Transverse colon (tissue), 4 donors: ENCODE measurements at regions not wholly inside any gene's neighbourhood (a gene's known extent, or its start where the extent isn't known, plus 50 kb on each side); places are given as distances from the start of the nearest gene placed in this dataset.

Source experiments
- DNase-seq: peaks from one replicate; pipeline ENCODE4 v3.0.0-alpha.2; 2019
- H3K27ac ChIP-seq, 4 donors: fragments of 200-600 bp; sonication (generic); 2 replicates each; pipeline ENCODE4 v1.5.1; 2016 to 2018; ENCODE audit warnings: inconsistent platforms in 4 of 4
- H3K27me3 ChIP-seq: fragments of 200-600 bp; sonication (generic); 2 replicates; pipeline ENCODE4 v1.5.1; 2017; ENCODE audit warnings: inconsistent platforms
- H3K36me3 ChIP-seq, 4 donors: fragments of 200-600 bp; sonication (generic); 2 replicates each; pipeline ENCODE4 v1.5.1; 2017 to 2019; ENCODE audit warnings: inconsistent platforms in 4 of 4
- H3K4me1 ChIP-seq, 4 donors: fragments of 200-600 bp; sonication (generic); 2 replicates each; pipeline ENCODE4 v1.5.1; 2017 to 2020; ENCODE audit warnings: inconsistent platforms in 4 of 4
- H3K4me3 ChIP-seq, 4 donors: fragments of 200-600 bp; sonication (generic); 1 replicate in 1 of 4; 2 replicates in 3 of 4; pipeline versions ENCODE4 v1.5.1 to v1.6.1; 2017 to 2019; ENCODE audit warnings: inconsistent platforms in 4 of 4
- H3K9me3 ChIP-seq, 2 donors: fragments of 200-600 bp; sonication (generic); 2 replicates each; pipeline ENCODE4 v1.5.1; 2017 to 2019; ENCODE audit warnings: inconsistent platforms in 2 of 2
- CTCF ChIP-seq, 5 experiments: fragments of 200-600 bp in 3 of 5; fragments of 450-650 bp in 2 of 5; sonication (generic) in 3 of 5; IDR thresholded peaks; 1 replicate in 2 of 5; 2 replicates in 3 of 5; pipeline ENCODE4 v1.5.1; 2016 to 2017; ENCODE audit warnings: antibody characterized with exemption in 5 of 5, inconsistent platforms in 3 of 5, mild to moderate bottlenecking in 2 of 5, moderate library complexity in 1 of 5
- EP300 ChIP-seq: sonication (generic); formaldehyde crosslinking; IDR thresholded peaks from one replicate; pipeline ENCODE4 v1.6.1; 2017; ENCODE audit warnings: antibody characterized with exemption, low read depth
- POLR2A ChIP-seq: fragments of 450-650 bp; IDR thresholded peaks from one replicate; pipeline ENCODE4 v1.6.1; 2016; ENCODE audit warnings: antibody characterized with exemption, mild to moderate bottlenecking, moderate library complexity
- POLR2AphosphoS5 ChIP-seq, 3 donors: sonication (generic); formaldehyde crosslinking; IDR thresholded peaks; one replicate each; pipeline ENCODE4 v1.6.1; 2016; ENCODE audit warnings: antibody characterized with exemption in 3 of 3
- WGBS, 2 donors: methylation state at CpG; one replicate each; pipeline ENCODE4 v1.1.5; 2018; ENCODE audit warnings: low coverage in 1 of 2; 5-methylcytosine and 5-hydroxymethylcytosine counted together
- in situ Hi-C, 4 donors: fragments of 200-750 bp; cut with MboI; loops; one replicate each; pipeline versions ENCODE4 v1.15.0 to v1.15.1; 2017; ENCODE audit warnings: low sequenced_read_pairs in 3 of 4, low pct_ligation_motif_present in 1 of 4, low pct_unique_long_range_greater_than_20kb in 1 of 4
- intact Hi-C: fragments of 100-400 bp; cut with DNase I; formaldehyde crosslinking; loops from one replicate; pipeline ENCODE4 v1.15.1; 2023; ENCODE audit warnings: low total_unique reads

GRCh38 chr3:5423076-5423475 is 235.6 kb downstream of the EDEM1 start:
- no peaks in the 10 kb centered on the region for H3K9me3 ChIP-seq
- H3K4me3 ChIP-seq = no peak overlapping the region
- H3K4me1 ChIP-seq = no peaks in the 10 kb centered on the region
- DNase-seq = no peak
- H3K27ac ChIP-seq = no peak overlapping the region
- intact Hi-C loops (no loop called here), in situ Hi-C loops (no loop called here)
- H3K36me3 ChIP-seq = no peaks in the 10 kb centered on the region
- H3K27me3 ChIP-seq = no peaks in the 10 kb centered on the region
- TF ChIP-seq POLR2A (no peak), CTCF (IDR thresholded peaks at IDR 0.05) (no peak), POLR2AphosphoS5 (IDR thresholded peaks at IDR 0.05) (no peak), EP300 (no peak)
- WGBS, 2 donors = 61% methylated on average over 4 of the region's 4 CpGs; no CpG with 5 or more reads in 1 of the 2 donors

GRCh38 chr3:5423523-5423922 is 236.0 kb downstream of the EDEM1 start:
- no peak for DNase-seq
- intact Hi-C loops = no loop called here
- Histone ChIP-seq H3K4me3 (no peak overlapping the region), H3K4me1 (no peaks in the 10 kb centered on the region), H3K36me3 (no peaks in the 10 kb centered on the region), H3K27me3 (no peaks in the 10 kb centered on the region), H3K9me3 (no peaks in the 10 kb centered on the region), H3K27ac (no peak overlapping the region)
- TF ChIP-seq EP300 (no peak), CTCF (IDR thresholded peaks at IDR 0.05) (no peak), POLR2A (no peak), POLR2AphosphoS5 (IDR thresholded peaks at IDR 0.05) (no peak)
- in situ Hi-C loops = no loop called here
- 86 to 100% methylated on average over 1 to 2 of the region's 2 CpGs for WGBS, 2 donors

- intact Hi-C loops (no loop called here), in situ Hi-C loops (no loop called here)
- 89 to 92% methylated on average over 6 of the region's 6 CpGs for WGBS, 2 donors
- Histone ChIP-seq H3K9me3 (no peaks in the 10 kb centered on the region), H3K27ac (no peak overlapping the region), H3K27me3 (no peaks in the 10 kb centered on the region), H3K4me3 (no peak overlapping the region), H3K4me1 (no peaks in the 10 kb centered on the region), H3K36me3 (no peaks in the 10 kb centered on the region)
- TF ChIP-seq POLR2AphosphoS5 (IDR thresholded peaks at IDR 0.05) = no peak
- TF ChIP-seq EP300 = no peak
- TF ChIP-seq POLR2A = no peak
- no peak for TF ChIP-seq CTCF (IDR thresholded peaks at IDR 0.05)
- no peak for DNase-seq
Observed at GRCh38 chr3:5425371-5425770, 237.9 kb downstream of the EDEM1 start.

GRCh38 chr3:5426094-5426883 is 238.8 kb downstream of the EDEM1 start:
- H3K27ac ChIP-seq = no peak overlapping the region
- no peaks in the 10 kb centered on the region for H3K27me3 ChIP-seq
- TF ChIP-seq POLR2A (no peak), CTCF (IDR thresholded peaks at IDR 0.05) (peak; percentile 67 to 81 (median 75))
- H3K4me3 ChIP-seq = no peak overlapping the region
- in situ Hi-C loops = no loop called here
- no peaks in the 10 kb centered on the region for H3K9me3 ChIP-seq
- intact Hi-C loops = no loop called here
- H3K36me3 ChIP-seq = no peaks in the 10 kb centered on the region
- no peaks in the 10 kb centered on the region for H3K4me1 ChIP-seq
- peak; percentile 85 for DNase-seq
- 44 to 50% methylated on average over 21 to 25 of the region's 25 CpGs for WGBS, 2 donors
